Cardiac fibroblast (primary cell): ENCODE measurements at regions not wholly inside any gene's neighbourhood (a gene's known extent, or its start where the extent isn't known, plus 50 kb on each side); places are given as distances from the start of the nearest gene placed in this dataset.

ENCODE experiments used
- DNase-seq, 2 donors: peaks; one replicate each; pipeline versions ENCODE4 v3.0.0 to v3.0.0-alpha.2; 2010; ENCODE audit warnings: low read depth in 2 of 2
- H3K4me3 ChIP-seq, 2 donors: replicated peaks in 1 of 2; 1 replicate in 1 of 2; 2 replicates in 1 of 2; pipeline ENCODE4 v1.5.1; 2011; ENCODE audit warnings: low read depth in 2 of 2, low read length in 2 of 2, mild to moderate bottlenecking in 2 of 2, moderate library complexity in 1 of 2
- CTCF ChIP-seq: IDR thresholded peaks from one replicate; pipeline ENCODE4 v1.5.1; 2011; ENCODE audit warnings: low read depth, mild to moderate bottlenecking, low read length, inconsistent platforms

GRCh38 chr3:30183421-30183820 is 423.0 kb upstream of the TGFBR2 start:
- TF ChIP-seq CTCF = no peak
- H3K4me3 ChIP-seq = no peak overlapping the region

GRCh38 chr3:30184091-30184810 is 422.1 kb upstream of the TGFBR2 start:
- H3K4me3 ChIP-seq = no peak overlapping the region
- no peak for DNase-seq
- TF ChIP-seq CTCF = no peak

More at GRCh38 chr3:30183421-30183820, 423.0 kb upstream of the TGFBR2 start:
- DNase-seq = no peak

GRCh38 chr3:30185872-30186271 is 420.5 kb upstream of the TGFBR2 start:
- DNase-seq = no peak
- no peak for TF ChIP-seq CTCF
- H3K4me3 ChIP-seq = no peak overlapping the region

- TF ChIP-seq CTCF = no peak
- H3K4me3 ChIP-seq = no peak overlapping the region
- DNase-seq = no peak
Observed at GRCh38 chr3:30186741-30187219, 419.6 kb upstream of the TGFBR2 start.

GRCh38 chr3:30187366-30187765 is 419.0 kb upstream of the TGFBR2 start:
- DNase-seq = no peak
- TF ChIP-seq CTCF = no peak

GRCh38 chr3:30188713-30189112 is 417.7 kb upstream of the TGFBR2 start:
- no peak overlapping the region for H3K4me3 ChIP-seq
- DNase-seq = peak in 1 of 2 donors; percentile 50
- no peak for TF ChIP-seq CTCF

More at GRCh38 chr3:30187366-30187765, 419.0 kb upstream of the TGFBR2 start:
- no peak overlapping the region for H3K4me3 ChIP-seq

GRCh38 chr3:30189900-30190299 is 416.5 kb upstream of the TGFBR2 start:
- DNase-seq = no peak
- no peak overlapping the region for H3K4me3 ChIP-seq
- no peak for TF ChIP-seq CTCF
